CD14-positive monocyte (primary cell): ENCODE measurements at regions not wholly inside any gene's neighbourhood (a gene's known extent, or its start where the extent isn't known, plus 50 kb on each side); places are given as distances from the start of the nearest gene placed in this dataset.

Experiments
- DNase-seq, 3 donors: peaks; one replicate each; pipeline ENCODE4 v3.0.0-alpha.2; 2011 to 2022
- H2AFZ ChIP-seq: 2 replicates; pipeline ENCODE4 v1.6.0; 2012; ENCODE audit warnings: mild to moderate bottlenecking, low read depth, low read length, inconsistent platforms; ENCODE audit not compliant: insufficient read depth, poor library complexity, severe bottlenecking
- H3K27ac ChIP-seq, 2 donors: 1 replicate in 1 of 2; 2 replicates in 1 of 2; pipeline ENCODE4 v1.5.1; 2012 to 2013; ENCODE audit warnings: low read length in 2 of 2, control low read depth in 1 of 2, inconsistent platforms in 1 of 2, low read depth in 1 of 2, mild to moderate bottlenecking in 1 of 2
- H3K27me3 ChIP-seq, 2 donors: one replicate each; pipeline versions ENCODE4 v1.6.0 to v1.6.1; 2011 to 2013; ENCODE audit warnings: low read length in 2 of 2; ENCODE audit not compliant: control insufficient read depth in 2 of 2, insufficient read depth in 2 of 2
- H3K36me3 ChIP-seq, 2 donors: replicated peaks in 1 of 2; 1 replicate in 1 of 2; 2 replicates in 1 of 2; pipeline versions ENCODE4 v1.5.1 to v1.6.1; 2012 to 2013; ENCODE audit warnings: low read length in 2 of 2, control low read depth in 1 of 2, inconsistent platforms in 1 of 2, mild to moderate bottlenecking in 1 of 2; ENCODE audit not compliant: insufficient read depth in 2 of 2, control insufficient read depth in 1 of 2
- H3K4me1 ChIP-seq, 2 donors: 1 replicate in 1 of 2; 2 replicates in 1 of 2; pipeline versions ENCODE4 v1.5.1 to v1.6.1; 2012 to 2013; ENCODE audit warnings: low read length in 2 of 2, control low read depth in 1 of 2, inconsistent platforms in 1 of 2, mild to moderate bottlenecking in 1 of 2, moderate library complexity in 1 of 2; ENCODE audit not compliant: insufficient read depth in 2 of 2, control insufficient read depth in 1 of 2
- H3K4me2 ChIP-seq: replicated peaks from 2 replicates; pipeline ENCODE3; 2012; ENCODE audit warnings: low read length, moderate library complexity, mild to moderate bottlenecking; ENCODE audit not compliant: poor library complexity, severe bottlenecking; ENCODE audit errors: extremely low read depth
- H3K4me3 ChIP-seq, 3 experiments: fragments of 200-600 bp in 1 of 3; sonication (generic) in 1 of 3; replicated peaks in 1 of 3; 1 replicate in 2 of 3; 2 replicates in 1 of 3; pipeline ENCODE4 v1.5.1; 2011 to 2013; ENCODE audit warnings: low read length in 3 of 3, mild to moderate bottlenecking in 3 of 3, control low read depth in 2 of 3, low read depth in 2 of 3, inconsistent platforms in 1 of 3, moderate library complexity in 1 of 3
- H3K79me2 ChIP-seq: 2 replicates; pipeline ENCODE4 v1.6.0; 2012; ENCODE audit warnings: mild to moderate bottlenecking, control low read depth, inconsistent platforms, low read length, moderate library complexity; ENCODE audit not compliant: insufficient read depth
- H3K9ac ChIP-seq: 2 replicates; pipeline ENCODE4 v1.6.0; 2017; ENCODE audit warnings: low read length, mild to moderate bottlenecking; ENCODE audit not compliant: insufficient read depth, poor library complexity, severe bottlenecking
- H3K9me3 ChIP-seq, 2 donors: replicated peaks in 1 of 2; 1 replicate in 1 of 2; 2 replicates in 1 of 2; pipeline versions ENCODE4 v1.5.1 to v1.6.1; 2012 to 2013; ENCODE audit warnings: low read length in 2 of 2, control low read depth in 1 of 2; ENCODE audit not compliant: control insufficient read depth in 1 of 2, insufficient read depth in 1 of 2
- H4K20me1 ChIP-seq: 2 replicates; pipeline ENCODE4 v1.6.0; 2012; ENCODE audit warnings: mild to moderate bottlenecking, low read length, control low read depth, moderate library complexity; ENCODE audit not compliant: insufficient read depth
- H3K27ac Mint-ChIP-seq, 7 donors: one replicate each; pipeline ENCODE4 v1.8.0; 2020; ENCODE audit warnings: mild to moderate bottlenecking in 7 of 7, mixed read lengths in 7 of 7, moderate library complexity in 6 of 7, inconsistent platforms in 2 of 7
- H3K27me3 Mint-ChIP-seq, 3 donors: one replicate each; pipeline ENCODE4 v1.8.0; 2021 to 2022; ENCODE audit warnings: low read depth in 3 of 3, mild to moderate bottlenecking in 3 of 3, mixed read lengths in 3 of 3, moderate library complexity in 3 of 3, inconsistent platforms in 1 of 3
- H3K36me3 Mint-ChIP-seq, 2 donors: one replicate each; pipeline ENCODE4 v1.8.0; 2020; ENCODE audit warnings: mixed read lengths in 2 of 2, inconsistent platforms in 1 of 2, mild to moderate bottlenecking in 1 of 2
- H3K4me1 Mint-ChIP-seq: one replicate; pipeline ENCODE4 v1.8.0; 2020; ENCODE audit warnings: mild to moderate bottlenecking, mixed read lengths
- H3K4me3 Mint-ChIP-seq, 2 donors: one replicate each; pipeline ENCODE4 v1.8.0; 2020; ENCODE audit warnings: mild to moderate bottlenecking in 2 of 2, mixed read lengths in 2 of 2, moderate library complexity in 1 of 2
- H3K9me3 Mint-ChIP-seq, 7 donors: one replicate each; pipeline ENCODE4 v1.8.0; 2020 to 2022; ENCODE audit warnings: mixed read lengths in 7 of 7, mild to moderate bottlenecking in 6 of 7, moderate library complexity in 6 of 7, inconsistent platforms in 2 of 7
- WGBS: methylation state at CpG from one replicate; pipeline ENCODE4 v1.1.5; 2013; ENCODE audit warnings: missing lambda C conversion rate; ENCODE audit not compliant: insufficient coverage; 5-methylcytosine and 5-hydroxymethylcytosine counted together
- intact Hi-C, 2 donors: fragments of 100-400 bp; cut with micrococcal nuclease; formaldehyde crosslinking; loops; one replicate each; pipeline versions ENCODE4 v1.15.0 to v1.15.1; 2023
- TF ChIP-seq, protein P1 (sequence below): fragments of 200-600 bp; IDR thresholded peaks from one replicate; pipeline ENCODE4 v1.8.0; 2022; ENCODE audit warnings: antibody characterized with exemption, mild to moderate bottlenecking

- H3K4me3 ChIP-seq, result no peak overlapping the region
- TF ChIP-seq, protein P1, sequence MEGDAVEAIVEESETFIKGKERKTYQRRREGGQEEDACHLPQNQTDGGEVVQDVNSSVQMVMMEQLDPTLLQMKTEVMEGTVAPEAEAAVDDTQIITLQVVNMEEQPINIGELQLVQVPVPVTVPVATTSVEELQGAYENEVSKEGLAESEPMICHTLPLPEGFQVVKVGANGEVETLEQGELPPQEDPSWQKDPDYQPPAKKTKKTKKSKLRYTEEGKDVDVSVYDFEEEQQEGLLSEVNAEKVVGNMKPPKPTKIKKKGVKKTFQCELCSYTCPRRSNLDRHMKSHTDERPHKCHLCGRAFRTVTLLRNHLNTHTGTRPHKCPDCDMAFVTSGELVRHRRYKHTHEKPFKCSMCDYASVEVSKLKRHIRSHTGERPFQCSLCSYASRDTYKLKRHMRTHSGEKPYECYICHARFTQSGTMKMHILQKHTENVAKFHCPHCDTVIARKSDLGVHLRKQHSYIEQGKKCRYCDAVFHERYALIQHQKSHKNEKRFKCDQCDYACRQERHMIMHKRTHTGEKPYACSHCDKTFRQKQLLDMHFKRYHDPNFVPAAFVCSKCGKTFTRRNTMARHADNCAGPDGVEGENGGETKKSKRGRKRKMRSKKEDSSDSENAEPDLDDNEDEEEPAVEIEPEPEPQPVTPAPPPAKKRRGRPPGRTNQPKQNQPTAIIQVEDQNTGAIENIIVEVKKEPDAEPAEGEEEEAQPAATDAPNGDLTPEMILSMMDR, result no peak
- no peaks in the 10 kb centered on the region for H3K9me3 ChIP-seq
- no peak overlapping the region for H2AFZ ChIP-seq
- DNase-seq, result no peak
- no peaks in the 10 kb centered on the region for H3K36me3 Mint-ChIP-seq
- H3K27me3 ChIP-seq, result no peaks in the 10 kb centered on the region
- no peaks in the 10 kb centered on the region for H3K79me2 ChIP-seq
- H3K27me3 Mint-ChIP-seq, result peaks cover 0 to 3% (median 0%) of the 10 kb centered on the region in 3 donors
- intact Hi-C loops, result loop anchor here (5.0 to 10.0 kb wide), 3 partner anchors 147 to 507 kb away; no protein-coding TSS in a partner anchor
- H3K27ac Mint-ChIP-seq, result peak overlapping the region in 3 of 7 donors; percentile 34 to 70 (median 47)
- H3K4me1 Mint-ChIP-seq, result peaks cover 49% of the 10 kb centered on the region
- H3K27ac ChIP-seq, result peak overlapping the region in 1 of 2 donors; percentile 3
- no peak overlapping the region for H3K4me3 Mint-ChIP-seq
- H3K36me3 ChIP-seq, result no peaks in the 10 kb centered on the region
- H3K4me1 ChIP-seq, result peaks cover 30 to 40% of the 10 kb centered on the region in 2 donors
- WGBS, result 55% methylated on average over 8 of the region's 12 CpGs
- no peak overlapping the region for H3K4me2 ChIP-seq
- peaks cover 0 to 1% (median 0%) of the 10 kb centered on the region in 7 donors for H3K9me3 Mint-ChIP-seq
- no peak overlapping the region for H3K9ac ChIP-seq
- no peaks in the 10 kb centered on the region for H4K20me1 ChIP-seq
Observed at GRCh38 chr2:42977270-42978174, 185.1 kb upstream of the HAAO start.

- H3K79me2 ChIP-seq, result no peaks in the 10 kb centered on the region
- no peaks in the 10 kb centered on the region for H4K20me1 ChIP-seq
- no peaks in the 10 kb centered on the region for H3K36me3 Mint-ChIP-seq
- no peak overlapping the region for H3K4me2 ChIP-seq
- H3K27ac Mint-ChIP-seq, result peak overlapping the region; percentile 3 to 90 (median 80)
- peaks cover 0 to 1% (median 0%) of the 10 kb centered on the region in 7 donors for H3K9me3 Mint-ChIP-seq
- no peaks in the 10 kb centered on the region for H3K9me3 ChIP-seq
- WGBS, result 74% methylated on average over 3 of the region's 5 CpGs
- H3K36me3 ChIP-seq, result no peaks in the 10 kb centered on the region
- H2AFZ ChIP-seq, result no peak overlapping the region
- H3K27me3 Mint-ChIP-seq, result peaks cover 0 to 3% (median 0%) of the 10 kb centered on the region in 3 donors
- TF ChIP-seq, protein P1, result no peak
- H3K4me1 Mint-ChIP-seq, result peaks cover 58% of the 10 kb centered on the region
- no peak overlapping the region for H3K9ac ChIP-seq
- peak overlapping the region in 1 of 3 experiments; percentile 72 for H3K4me3 ChIP-seq
- H3K4me1 ChIP-seq, result peaks cover 30 to 48% of the 10 kb centered on the region in 2 donors
- H3K27me3 ChIP-seq, result no peaks in the 10 kb centered on the region
- peak; percentile 32 to 84 (median 54) for DNase-seq
- no peak overlapping the region for H3K4me3 Mint-ChIP-seq
- intact Hi-C loops, result loop anchor here (5.0 to 10.0 kb wide), 3 partner anchors 148 to 508 kb away; no protein-coding TSS in a partner anchor
- H3K27ac ChIP-seq, result peak overlapping the region; percentile 24 to 83
Observed at GRCh38 chr2:42976351-42976750, 184.0 kb upstream of the HAAO start.
